Spleen (tissue), 7 donors: ENCODE measurements at regions not wholly inside any gene's neighbourhood (a gene's known extent, or its start where the extent isn't known, plus 50 kb on each side); places are given as distances from the start of the nearest gene placed in this dataset.

Source experiments
- POLR2AphosphoS5 ChIP-seq, 3 donors: sonication (generic); formaldehyde crosslinking; IDR thresholded peaks; one replicate each; pipeline ENCODE4 v1.5.1; 2017; ENCODE audit warnings: antibody characterized with exemption in 3 of 3
- TF ChIP-seq, protein P1 (sequence below), 11 experiments: fragments of 200-600 bp in 7 of 11; fragments of 450-650 bp in 4 of 11; sonication (generic) in 4 of 11; IDR thresholded peaks in 8 of 11; conservative IDR thresholded peaks in 3 of 11; 1 replicate in 7 of 11; 2 replicates in 4 of 11; pipeline versions ENCODE4 v1.4.0 to v1.8.0; 2016 to 2021; ENCODE audit warnings: antibody characterized with exemption in 11 of 11, inconsistent platforms in 4 of 11, mild to moderate bottlenecking in 1 of 11
- donor health status: DM: no; HTN: no; CAD: no; lungs with moderate emphysema.
- donor health status: DM: no; HTN: no; CAD: no.
- donor health status: DM: no; HTN: no; CAD: no.

DNA sequence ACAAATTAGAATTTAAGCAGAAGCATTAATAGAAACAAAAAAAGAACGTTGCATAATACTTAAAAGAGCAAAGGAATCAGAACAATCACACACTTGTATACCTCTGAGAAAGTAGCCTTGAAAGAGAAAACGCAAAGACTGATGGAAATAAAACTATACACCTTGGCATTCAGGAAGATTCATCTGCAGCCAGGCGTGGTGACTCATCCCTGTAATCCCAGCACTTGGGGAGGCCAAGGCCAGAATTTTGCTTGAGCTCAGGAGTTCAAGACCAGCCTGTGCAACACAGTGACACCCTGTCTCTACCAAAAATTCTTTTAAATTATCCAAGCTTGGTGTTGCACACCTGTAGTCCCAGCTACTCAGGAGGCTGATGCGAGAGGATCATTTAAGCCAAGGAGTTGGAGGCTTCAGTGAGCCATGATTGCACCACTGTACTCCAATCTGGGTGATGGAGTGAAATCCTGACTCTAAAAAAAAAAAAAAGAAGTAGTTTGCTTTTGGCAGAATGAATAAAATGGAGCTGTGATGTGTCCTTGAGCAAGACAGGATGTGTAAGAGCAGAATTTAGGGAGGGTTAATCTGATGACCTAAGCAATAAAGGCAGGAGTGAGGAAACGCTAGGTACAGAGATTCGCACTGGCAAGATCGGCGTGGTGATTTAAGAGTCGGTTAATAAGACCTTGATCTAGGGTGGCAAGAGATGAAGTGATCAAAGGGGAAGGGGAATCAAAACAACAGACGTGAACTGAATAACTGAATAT is 75.8 kb upstream of the NRP1 start:
- no peak for TF ChIP-seq POLR2AphosphoS5 (IDR thresholded peaks at IDR 0.05)
- TF ChIP-seq, protein P1, sequence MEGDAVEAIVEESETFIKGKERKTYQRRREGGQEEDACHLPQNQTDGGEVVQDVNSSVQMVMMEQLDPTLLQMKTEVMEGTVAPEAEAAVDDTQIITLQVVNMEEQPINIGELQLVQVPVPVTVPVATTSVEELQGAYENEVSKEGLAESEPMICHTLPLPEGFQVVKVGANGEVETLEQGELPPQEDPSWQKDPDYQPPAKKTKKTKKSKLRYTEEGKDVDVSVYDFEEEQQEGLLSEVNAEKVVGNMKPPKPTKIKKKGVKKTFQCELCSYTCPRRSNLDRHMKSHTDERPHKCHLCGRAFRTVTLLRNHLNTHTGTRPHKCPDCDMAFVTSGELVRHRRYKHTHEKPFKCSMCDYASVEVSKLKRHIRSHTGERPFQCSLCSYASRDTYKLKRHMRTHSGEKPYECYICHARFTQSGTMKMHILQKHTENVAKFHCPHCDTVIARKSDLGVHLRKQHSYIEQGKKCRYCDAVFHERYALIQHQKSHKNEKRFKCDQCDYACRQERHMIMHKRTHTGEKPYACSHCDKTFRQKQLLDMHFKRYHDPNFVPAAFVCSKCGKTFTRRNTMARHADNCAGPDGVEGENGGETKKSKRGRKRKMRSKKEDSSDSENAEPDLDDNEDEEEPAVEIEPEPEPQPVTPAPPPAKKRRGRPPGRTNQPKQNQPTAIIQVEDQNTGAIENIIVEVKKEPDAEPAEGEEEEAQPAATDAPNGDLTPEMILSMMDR (IDR thresholded peaks at IDR 0.05 in 8 of 11, conservative IDR thresholded peaks at IDR 0.05 in 3 of 11): no peak
